GM19240 (cell line): ENCODE measurements at regions not wholly inside any gene's neighbourhood (a gene's known extent, or its start where the extent isn't known, plus 50 kb on each side); places are given as distances from the start of the nearest gene placed in this dataset.

Source experiments
- DNase-seq: peaks from one replicate; pipeline ENCODE4 v3.0.0; 2011; ENCODE audit warnings: low spot score; ENCODE audit not compliant: insufficient read length

GRCh38 chr12:13680916-13681315, 300.5 kb downstream of the GRIN2B start:
- no peak for DNase-seq

- DNase-seq = no peak
These were observed 304.5 kb downstream of the GRIN2B start for GRCh38 chr12:13676880-13677279.

- no peak for DNase-seq
These were observed 311.0 kb downstream of the GRIN2B start for GRCh38 chr12:13670285-13670866.

- DNase-seq = no peak
These were observed 312.5 kb downstream of the GRIN2B start for GRCh38 chr12:13668880-13669279.

- DNase-seq = no peak
These were observed 314.6 kb downstream of the GRIN2B start for GRCh38 chr12:13666806-13667205.

GRCh38 chr12:13661005-13661887, 320.2 kb downstream of the GRIN2B start:
- DNase-seq = peak; percentile 23

GRCh38 chr12:13654456-13654855, 326.9 kb downstream of the GRIN2B start:
- DNase-seq = no peak

GRCh38 chr12:13652105-13652504, 329.3 kb downstream of the GRIN2B start:
- no peak for DNase-seq

- DNase-seq = no peak
These were observed 345.7 kb downstream of the GRIN2B start for GRCh38 chr12:13635709-13636108.

GRCh38 chr12:13631873-13632272, 349.5 kb downstream of the GRIN2B start:
- DNase-seq = no peak

GRCh38 chr12:13630354-13630753, 351.0 kb downstream of the GRIN2B start:
- no peak for DNase-seq

- no peak for DNase-seq
These were observed 353.3 kb downstream of the GRIN2B start for GRCh38 chr12:13628067-13628466.

GRCh38 chr12:13627536-13627935, 353.9 kb downstream of the GRIN2B start:
- DNase-seq = no peak

- DNase-seq = no peak
These were observed 368.1 kb downstream of the GRIN2B start for GRCh38 chr12:13613297-13613696.

GRCh38 chr12:13609894-13610679, 371.3 kb downstream of the GRIN2B start:
- no peak for DNase-seq

- DNase-seq = no peak
These were observed 375.1 kb downstream of the GRIN2B start for GRCh38 chr12:13606290-13606689.

- no peak for DNase-seq
These were observed 377.4 kb downstream of the GRIN2B start for GRCh38 chr12:13603953-13604352.

GRCh38 chr12:13602172-13602571, 379.2 kb downstream of the GRIN2B start:
- DNase-seq = no peak

- DNase-seq = no peak
These were observed 382.2 kb downstream of the GRIN2B start for GRCh38 chr12:13599176-13599575.

- no peak for DNase-seq
These were observed 383.6 kb downstream of the GRIN2B start for GRCh38 chr12:13597837-13598236.

GRCh38 chr12:13597166-13597565, 384.2 kb downstream of the GRIN2B start:
- no peak for DNase-seq

GRCh38 chr12:13596714-13597113, 384.7 kb downstream of the GRIN2B start:
- DNase-seq = no peak
